ENCODE measurements at regions not wholly inside any gene's neighbourhood (a gene's known extent, or its start where the extent isn't known, plus 50 kb on each side); places are given as distances from the start of the nearest gene placed in this dataset.

DNA sequence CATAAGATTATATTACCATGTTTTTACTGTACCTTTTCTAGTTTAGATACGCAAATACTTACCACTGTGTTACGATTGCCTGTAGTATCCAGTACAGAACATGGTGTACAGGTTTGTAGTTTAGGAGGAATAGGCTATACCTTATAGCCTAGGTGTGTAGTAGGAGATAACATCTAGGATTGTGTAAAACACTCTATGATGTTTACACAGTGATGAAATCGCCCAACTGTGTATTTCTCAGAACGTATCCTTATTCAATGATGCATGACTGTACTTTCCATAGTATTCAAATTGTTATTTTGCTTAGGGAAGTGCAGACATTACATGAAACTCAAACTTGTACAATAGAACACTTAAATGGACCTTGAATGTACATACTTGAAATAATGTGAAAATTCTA lies 188.1 kb upstream of the PDGFD start:
- TF ChIP-seq, protein P1, sequence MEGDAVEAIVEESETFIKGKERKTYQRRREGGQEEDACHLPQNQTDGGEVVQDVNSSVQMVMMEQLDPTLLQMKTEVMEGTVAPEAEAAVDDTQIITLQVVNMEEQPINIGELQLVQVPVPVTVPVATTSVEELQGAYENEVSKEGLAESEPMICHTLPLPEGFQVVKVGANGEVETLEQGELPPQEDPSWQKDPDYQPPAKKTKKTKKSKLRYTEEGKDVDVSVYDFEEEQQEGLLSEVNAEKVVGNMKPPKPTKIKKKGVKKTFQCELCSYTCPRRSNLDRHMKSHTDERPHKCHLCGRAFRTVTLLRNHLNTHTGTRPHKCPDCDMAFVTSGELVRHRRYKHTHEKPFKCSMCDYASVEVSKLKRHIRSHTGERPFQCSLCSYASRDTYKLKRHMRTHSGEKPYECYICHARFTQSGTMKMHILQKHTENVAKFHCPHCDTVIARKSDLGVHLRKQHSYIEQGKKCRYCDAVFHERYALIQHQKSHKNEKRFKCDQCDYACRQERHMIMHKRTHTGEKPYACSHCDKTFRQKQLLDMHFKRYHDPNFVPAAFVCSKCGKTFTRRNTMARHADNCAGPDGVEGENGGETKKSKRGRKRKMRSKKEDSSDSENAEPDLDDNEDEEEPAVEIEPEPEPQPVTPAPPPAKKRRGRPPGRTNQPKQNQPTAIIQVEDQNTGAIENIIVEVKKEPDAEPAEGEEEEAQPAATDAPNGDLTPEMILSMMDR (IDR thresholded peaks at IDR 0.05; ENCODE audit: insufficient read depth, missing control alignments) = no peak
- FAIRE-seq (no peak), DNase-seq (ENCODE audit: insufficient read length, low spot score) (no peak)

DNA sequence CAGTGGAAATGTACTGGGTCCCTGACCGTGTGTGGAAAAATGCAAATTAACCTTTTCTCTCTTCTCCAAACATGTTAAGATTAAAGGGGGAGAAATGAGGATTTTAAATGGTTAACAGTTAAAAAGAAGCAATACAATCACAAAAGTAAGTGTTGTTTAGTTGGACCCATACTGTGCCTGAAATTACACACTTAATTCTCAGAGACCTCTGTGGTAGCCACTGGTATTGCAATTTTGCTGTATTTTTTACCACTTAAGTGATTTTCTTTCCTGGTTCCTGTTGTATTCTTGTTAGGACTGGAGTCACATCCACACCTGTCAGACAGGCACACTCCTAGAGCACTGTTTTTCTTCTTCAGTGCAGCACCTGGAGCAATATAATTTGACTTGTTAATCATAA lies 179.6 kb upstream of the PDGFD start:
- TF ChIP-seq, protein P1 (IDR thresholded peaks at IDR 0.05; ENCODE audit: insufficient read depth, missing control alignments) = no peak
- DNase-seq (ENCODE audit: insufficient read length, low spot score) = no peak
- FAIRE-seq = no peak

DNA sequence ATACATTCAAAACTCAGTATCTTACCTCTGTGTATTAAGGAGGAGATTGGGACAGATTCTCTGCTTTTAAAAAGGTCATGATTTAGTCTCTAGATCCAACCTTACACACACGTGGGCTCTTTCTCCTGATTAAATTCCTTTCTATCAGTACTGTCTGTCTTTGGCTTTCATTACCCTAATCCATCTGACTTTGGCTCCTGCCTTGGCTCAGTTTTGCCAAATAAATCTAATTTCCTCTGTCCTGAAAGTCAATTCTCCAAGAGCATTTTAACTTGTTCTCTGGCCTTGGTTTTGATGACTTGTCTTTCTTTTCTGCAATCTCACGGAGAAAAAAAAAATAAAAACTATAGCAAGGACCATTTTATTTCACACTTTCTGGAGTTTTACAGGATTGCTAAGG lies 176.6 kb upstream of the PDGFD start:
- DNase-seq (ENCODE audit: insufficient read length, low spot score) (no peak), FAIRE-seq (no peak)
- TF ChIP-seq, protein P1 (IDR thresholded peaks at IDR 0.05; ENCODE audit: insufficient read depth, missing control alignments) = no peak

DNA sequence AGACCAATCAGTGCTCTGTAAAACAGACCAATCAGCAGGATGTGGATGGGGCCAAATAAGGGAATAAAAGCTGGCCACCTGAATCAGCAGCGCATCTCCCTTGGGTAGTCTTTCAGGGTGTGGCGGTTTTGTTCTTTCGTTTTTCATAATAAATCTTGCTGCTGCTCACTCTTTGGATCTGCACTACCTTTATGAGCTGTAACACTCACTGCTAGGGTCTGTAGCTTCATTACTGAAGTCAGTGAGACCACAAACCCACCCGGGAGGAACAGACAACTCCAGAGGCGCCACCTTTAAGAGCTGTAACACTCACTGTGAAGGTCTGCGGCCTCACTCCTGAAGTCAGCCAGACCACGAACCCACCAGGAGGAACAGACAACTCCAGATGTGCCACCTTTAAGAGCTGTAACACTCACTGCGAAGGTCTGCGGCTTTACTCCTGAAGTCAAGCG lies 175.5 kb upstream of the PDGFD start:
- FAIRE-seq = no peak
- TF ChIP-seq, protein P1 (IDR thresholded peaks at IDR 0.05; ENCODE audit: insufficient read depth, missing control alignments) = no peak

DNA sequence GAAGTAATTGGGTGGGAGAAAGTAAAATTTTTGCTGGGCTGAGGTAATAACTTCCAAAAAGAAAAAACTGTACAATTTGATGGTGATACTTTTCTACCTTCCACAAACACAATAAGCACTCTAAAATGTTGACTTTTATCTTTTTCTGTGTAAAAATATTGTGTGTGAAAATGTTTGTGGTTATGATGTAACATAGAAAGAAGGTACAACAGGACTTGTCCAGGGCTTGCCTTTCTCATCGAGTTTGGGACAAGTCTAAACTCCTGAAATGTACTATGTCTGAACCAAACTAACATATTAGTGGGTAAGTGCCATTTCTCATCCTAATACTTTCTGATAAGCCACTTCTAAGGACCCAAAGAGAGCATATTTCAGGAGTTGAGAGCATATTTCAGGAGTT lies 174.2 kb upstream of the PDGFD start:
- no peak for DNase-seq (ENCODE audit: insufficient read length, low spot score)
- TF ChIP-seq, protein P1 (IDR thresholded peaks at IDR 0.05; ENCODE audit: insufficient read depth, missing control alignments) = no peak
- no peak for FAIRE-seq

More for the DNA sequence above, 175.5 kb upstream of the PDGFD start:
- no peak for DNase-seq (ENCODE audit: insufficient read length, low spot score)

DNA sequence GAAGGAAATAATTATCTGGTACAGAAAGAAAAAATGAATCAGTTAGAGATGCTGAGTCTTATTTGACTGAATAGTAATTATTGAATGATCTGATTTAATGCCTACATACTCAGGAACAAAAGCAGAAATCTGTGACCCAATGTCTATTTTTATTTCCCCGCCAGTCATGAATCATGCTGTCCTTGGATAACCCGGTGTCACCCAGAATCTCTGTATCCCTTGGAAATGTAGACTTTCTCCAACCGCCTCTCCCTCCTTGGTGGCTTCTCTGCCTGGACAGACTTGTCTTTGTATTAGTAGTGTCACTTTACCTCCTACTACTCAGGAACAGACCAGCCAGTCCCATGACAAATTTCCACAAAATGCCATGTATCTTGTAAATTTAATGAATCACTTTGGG lies 173.3 kb upstream of the PDGFD start:
- FAIRE-seq (no peak), DNase-seq (ENCODE audit: insufficient read length, low spot score) (no peak)

DNA sequence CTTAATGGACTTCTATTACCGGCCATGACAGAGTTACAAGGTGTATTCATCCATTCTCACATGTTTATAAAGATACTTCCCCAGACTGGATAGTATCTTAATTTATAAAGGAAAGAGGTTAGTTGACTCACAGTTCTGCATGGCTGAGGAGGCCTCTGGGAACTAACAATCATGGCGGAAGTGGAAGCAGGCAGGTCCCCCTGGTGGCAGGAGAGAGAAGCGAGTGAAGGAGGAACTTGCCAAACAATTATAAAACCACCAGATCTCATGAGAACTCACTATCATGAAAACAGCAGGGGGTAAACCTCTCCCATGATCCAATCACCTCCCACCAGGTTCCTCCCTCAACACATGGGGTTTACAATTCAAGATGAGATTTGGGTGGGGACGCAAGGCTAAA lies 170.0 kb upstream of the PDGFD start:
- FAIRE-seq = no peak
- no peak for DNase-seq (ENCODE audit: insufficient read length, low spot score)
- TF ChIP-seq, protein P1 (IDR thresholded peaks at IDR 0.05; ENCODE audit: insufficient read depth, missing control alignments) = no peak

More for the DNA sequence above, 173.3 kb upstream of the PDGFD start:
- TF ChIP-seq, protein P1 (IDR thresholded peaks at IDR 0.05; ENCODE audit: insufficient read depth, missing control alignments) = no peak
